Urinary bladder (tissue), 3 donors: ENCODE measurements at regions not wholly inside any gene's neighbourhood (a gene's known extent, or its start where the extent isn't known, plus 50 kb on each side); places are given as distances from the start of the nearest gene placed in this dataset.

Source experiments
- DNase-seq: peaks from one replicate; pipeline ENCODE4 v3.0.0-alpha.2; 2015; ENCODE audit errors: extremely low spot score
- H3K27ac ChIP-seq: one replicate; pipeline ENCODE4 v1.5.1; 2013; ENCODE audit warnings: low read depth, mild to moderate bottlenecking, moderate library complexity
- H3K36me3 ChIP-seq: one replicate; pipeline ENCODE4 v1.6.1; 2013; ENCODE audit warnings: mild to moderate bottlenecking, moderate library complexity; ENCODE audit not compliant: insufficient read depth
- H3K4me1 ChIP-seq: one replicate; pipeline ENCODE4 v1.6.1; 2013; ENCODE audit warnings: mild to moderate bottlenecking, moderate library complexity; ENCODE audit not compliant: insufficient read depth
- H3K4me3 ChIP-seq: one replicate; pipeline ENCODE4 v1.5.1; 2013; ENCODE audit warnings: low read depth, low read length
- WGBS: extraction: QIAGEN DNeasy Blood & Tissue Kit; methylation state at CpG from one replicate; pipeline ENCODE4 v1.1.7; 2013; 5-methylcytosine and 5-hydroxymethylcytosine counted together
- donor health status: healthy with polysubstance abuse.
- donor health status: healthy.

DNA sequence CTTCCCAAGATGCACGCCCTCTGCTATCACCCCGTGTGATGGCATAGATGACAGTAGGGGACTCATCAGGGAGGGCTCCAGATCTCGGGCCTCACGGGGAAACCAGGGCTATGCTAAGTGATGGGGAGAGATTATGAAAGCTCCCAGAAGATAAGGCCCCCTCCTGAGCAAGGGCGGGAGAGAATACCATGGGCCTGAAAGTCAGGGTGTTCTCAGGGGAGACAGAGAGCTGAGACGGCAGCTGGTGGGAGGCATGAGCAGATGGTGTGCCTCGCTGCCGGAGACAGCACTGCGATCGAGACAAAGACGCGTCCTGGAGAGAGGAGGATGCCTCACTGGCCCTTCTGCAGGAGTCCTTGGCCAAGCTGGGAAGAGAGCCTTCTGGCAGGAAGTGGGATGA, 106.5 kb upstream of the ADPGK start:
- H3K4me1 ChIP-seq: no peaks in the 10 kb centered on the region
- DNase-seq: no peak
- WGBS: 60% methylated on average over 12 of the region's 12 CpGs
- no peak overlapping the region for H3K4me3 ChIP-seq
- H3K27ac ChIP-seq: no peak overlapping the region
- H3K36me3 ChIP-seq: no peaks in the 10 kb centered on the region

DNA sequence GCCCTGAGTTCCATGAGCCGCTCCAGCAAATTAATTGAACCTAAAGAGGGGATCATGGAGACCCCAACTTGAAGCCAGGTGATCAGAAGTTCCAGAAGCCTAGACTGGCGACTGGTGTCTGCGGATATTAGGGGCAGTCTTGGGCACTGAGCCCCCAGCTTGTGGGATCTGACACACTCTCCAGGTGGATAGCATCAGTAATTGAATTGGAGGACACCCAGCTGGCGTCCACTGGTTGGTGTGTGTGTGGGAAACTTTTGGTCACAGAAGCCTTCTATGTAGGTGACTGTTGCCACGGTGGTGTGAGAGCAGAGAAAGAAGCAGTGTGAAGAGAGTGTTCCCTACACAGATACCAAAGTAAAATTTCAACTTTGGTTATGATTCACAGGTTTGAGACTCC, 106.0 kb upstream of the ADPGK start:
- WGBS: 83% methylated on average over 5 of the region's 5 CpGs
- H3K4me3 ChIP-seq: no peak overlapping the region

DNA sequence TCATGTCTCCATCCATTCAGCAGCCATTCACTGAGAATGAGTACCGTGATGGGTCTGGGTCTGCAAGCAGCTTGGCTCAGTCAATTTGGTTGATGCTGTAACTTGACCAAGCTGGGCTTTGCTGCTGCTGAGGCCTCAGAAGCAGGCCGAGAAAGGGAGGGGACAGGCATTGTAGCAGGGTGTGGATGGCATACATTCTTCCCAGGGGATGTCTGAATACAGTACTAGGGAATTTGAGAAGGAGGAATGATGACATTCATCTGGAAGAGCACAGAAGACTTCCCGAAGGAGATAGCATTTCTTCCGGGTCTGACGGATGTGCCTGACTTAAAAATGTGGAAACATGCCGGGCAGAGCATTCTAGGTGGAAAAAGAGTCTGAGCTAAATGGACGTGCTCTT, 105.3 kb upstream of the ADPGK start:
- no peak for DNase-seq
- no peak overlapping the region for H3K27ac ChIP-seq
- no peaks in the 10 kb centered on the region for H3K36me3 ChIP-seq
- no peaks in the 10 kb centered on the region for H3K4me1 ChIP-seq
- no peak overlapping the region for H3K4me3 ChIP-seq
- 85% methylated on average over 7 of the region's 7 CpGs for WGBS

More for the DNA sequence above, 106.0 kb upstream of the ADPGK start:
- Histone ChIP-seq H3K27ac (no peak overlapping the region), H3K4me1 (no peaks in the 10 kb centered on the region), H3K36me3 (no peaks in the 10 kb centered on the region)
- DNase-seq: no peak

DNA sequence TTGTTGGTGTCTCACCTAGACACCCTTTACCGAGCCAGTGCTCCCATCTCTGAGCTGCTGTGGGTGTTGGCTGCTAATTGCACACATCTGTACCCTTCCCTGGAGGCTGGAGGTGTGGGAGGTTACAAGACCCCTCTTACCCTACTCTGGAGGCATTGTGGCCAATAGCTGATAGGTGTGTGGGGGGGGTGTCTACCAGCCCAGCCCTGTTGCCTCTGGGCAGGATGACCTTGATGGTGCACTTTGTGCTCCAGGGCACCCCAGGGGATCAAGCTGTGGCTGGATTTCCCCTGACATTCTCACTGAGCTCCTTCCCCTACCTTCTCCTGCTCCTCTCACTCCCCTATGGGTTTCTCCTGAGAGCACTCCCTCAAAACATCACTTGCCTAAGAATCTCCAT, 104.7 kb upstream of the ADPGK start:
- 83% methylated on average over 1 of the region's 1 CpG for WGBS
- no peak for DNase-seq
- H3K4me3 ChIP-seq: no peak overlapping the region
- no peaks in the 10 kb centered on the region for H3K4me1 ChIP-seq
- H3K27ac ChIP-seq: no peak overlapping the region
- H3K36me3 ChIP-seq: no peaks in the 10 kb centered on the region

DNA sequence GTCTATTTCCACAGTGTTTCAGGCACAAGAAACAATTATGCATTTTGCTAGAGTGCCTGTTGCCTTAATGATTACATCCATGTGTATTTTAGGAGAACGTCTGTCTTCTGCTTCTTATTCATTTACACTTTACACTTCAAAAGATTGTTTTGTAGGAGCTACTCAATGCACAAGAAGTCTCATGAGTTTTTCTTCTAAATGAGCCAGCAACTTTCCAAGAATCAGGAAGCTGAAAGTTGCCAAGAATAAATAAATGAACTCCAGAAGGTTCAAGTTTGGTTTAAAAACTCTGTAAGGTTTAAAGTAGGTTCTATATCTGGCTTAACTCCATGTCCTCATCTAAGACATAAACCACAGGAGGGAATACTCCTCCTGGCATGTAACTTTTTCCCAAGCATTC, 103.8 kb upstream of the ADPGK start:
- H3K36me3 ChIP-seq: no peaks in the 10 kb centered on the region
- no peak overlapping the region for H3K4me3 ChIP-seq
- no peak for DNase-seq
- no peak overlapping the region for H3K27ac ChIP-seq
- H3K4me1 ChIP-seq: no peaks in the 10 kb centered on the region
- WGBS: 47% methylated on average over 1 of the region's 1 CpG

DNA sequence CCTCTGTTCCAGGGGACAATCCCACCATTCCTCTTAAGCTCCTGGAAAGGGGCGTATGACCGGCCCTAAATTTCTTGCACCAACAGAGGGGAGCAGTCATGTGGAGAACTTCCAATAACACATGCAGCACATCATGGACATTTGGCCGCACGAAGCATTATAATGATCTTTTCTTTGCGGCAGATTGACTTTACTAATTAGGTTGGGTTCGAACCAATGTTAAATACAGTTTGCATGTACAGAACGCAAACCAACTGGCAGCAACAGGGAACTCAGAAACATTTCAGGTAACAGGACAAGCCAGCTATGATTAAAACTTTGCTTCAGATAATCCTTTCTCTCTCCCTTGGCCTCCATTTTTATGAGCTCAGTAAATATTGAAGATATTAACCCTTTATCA, 100.8 kb upstream of the ADPGK start:
- 94% methylated on average over 7 of the region's 7 CpGs for WGBS
- Histone ChIP-seq H3K27ac (no peak overlapping the region), H3K4me3 (no peak overlapping the region), H3K36me3 (no peaks in the 10 kb centered on the region), H3K4me1 (no peaks in the 10 kb centered on the region)
- DNase-seq: no peak

DNA sequence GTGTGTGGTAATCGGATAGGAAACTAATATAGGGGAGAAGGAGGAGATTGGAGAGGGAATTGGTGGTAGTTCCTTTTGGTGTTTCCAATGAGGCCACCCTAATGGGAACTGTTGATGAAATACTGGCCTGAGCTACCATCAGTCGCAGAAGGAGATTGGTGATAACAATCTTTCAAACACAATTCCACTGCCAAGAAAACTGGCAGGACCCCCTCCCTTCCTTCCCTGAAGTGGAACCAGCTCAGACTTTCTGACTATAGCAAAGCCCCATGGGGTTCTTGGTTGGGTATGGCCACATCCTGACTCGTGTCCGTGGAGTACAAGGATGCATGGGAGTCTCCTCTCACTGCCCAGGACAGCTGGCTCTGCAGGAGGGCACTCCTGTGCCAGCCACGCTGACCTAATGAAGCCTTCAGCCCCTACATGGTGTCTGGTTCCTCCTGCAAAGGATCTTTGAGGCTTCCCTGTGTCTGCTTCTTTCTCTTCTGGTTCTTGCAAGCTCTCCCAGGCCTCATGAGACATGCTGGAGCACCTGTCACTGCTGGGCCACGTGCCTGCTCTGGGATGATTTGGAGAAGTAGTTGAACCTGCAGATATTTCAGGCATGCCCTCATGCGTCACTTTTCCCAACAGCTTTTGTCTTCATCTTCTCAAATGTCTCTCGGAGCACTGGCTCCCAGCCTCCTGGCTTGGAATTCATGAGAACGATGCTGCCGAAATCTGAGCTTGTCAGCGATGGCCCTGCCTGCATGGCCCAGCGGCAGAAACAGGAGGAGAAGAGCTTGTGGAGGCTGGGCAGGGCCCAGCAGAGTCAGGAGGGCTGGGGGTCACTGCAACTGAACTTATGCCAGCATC, 90.0 kb upstream of the ADPGK start:
- no peaks in the 10 kb centered on the region for H3K36me3 ChIP-seq
- no peaks in the 10 kb centered on the region for H3K4me1 ChIP-seq
- H3K4me3 ChIP-seq: no peak overlapping the region
- H3K27ac ChIP-seq: no peak overlapping the region
- 59% methylated on average over 12 of the region's 12 CpGs for WGBS
- no peak for DNase-seq

DNA sequence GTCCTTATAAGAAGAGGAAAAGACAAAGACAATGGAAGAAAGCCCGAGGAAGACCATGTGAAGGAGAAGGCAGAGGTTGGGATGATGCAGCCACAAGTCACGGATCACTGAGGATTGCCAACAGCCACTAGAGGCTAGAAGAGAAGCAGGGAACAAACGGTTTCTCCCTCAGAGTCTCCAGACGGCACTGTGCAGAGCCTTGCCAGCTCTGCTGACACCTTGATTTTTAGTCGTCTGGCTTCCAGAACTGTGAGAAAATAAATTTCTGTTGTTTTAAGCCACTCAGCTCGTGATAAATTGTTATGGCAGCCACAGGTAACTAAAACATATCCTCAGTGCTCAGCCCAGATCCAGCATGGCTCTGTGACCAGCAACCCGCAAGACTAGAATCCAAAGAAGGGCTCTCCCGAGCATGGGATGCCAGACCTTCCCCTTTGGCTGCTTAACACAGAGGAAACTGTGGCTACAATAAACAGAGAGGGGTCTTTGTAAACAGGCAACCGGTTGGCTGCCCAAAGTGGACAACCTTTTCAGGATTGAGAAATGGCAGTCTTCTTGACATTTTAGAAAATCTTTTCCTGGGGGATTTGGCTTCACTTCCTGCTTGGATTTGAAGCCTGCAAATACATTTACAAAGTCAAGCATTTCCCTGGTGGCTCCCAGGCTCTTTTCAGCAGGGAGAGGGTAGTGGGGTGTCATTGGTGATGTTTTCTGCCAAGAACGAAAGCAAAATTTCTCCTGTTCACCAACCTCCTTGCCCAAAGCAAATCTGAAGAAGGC, 88.7 kb upstream of the ADPGK start:
- no peak overlapping the region for H3K27ac ChIP-seq
- DNase-seq: no peak
- no peaks in the 10 kb centered on the region for H3K36me3 ChIP-seq
- no peak overlapping the region for H3K4me3 ChIP-seq
- WGBS: 61% methylated on average over 10 of the region's 10 CpGs
- no peaks in the 10 kb centered on the region for H3K4me1 ChIP-seq

DNA sequence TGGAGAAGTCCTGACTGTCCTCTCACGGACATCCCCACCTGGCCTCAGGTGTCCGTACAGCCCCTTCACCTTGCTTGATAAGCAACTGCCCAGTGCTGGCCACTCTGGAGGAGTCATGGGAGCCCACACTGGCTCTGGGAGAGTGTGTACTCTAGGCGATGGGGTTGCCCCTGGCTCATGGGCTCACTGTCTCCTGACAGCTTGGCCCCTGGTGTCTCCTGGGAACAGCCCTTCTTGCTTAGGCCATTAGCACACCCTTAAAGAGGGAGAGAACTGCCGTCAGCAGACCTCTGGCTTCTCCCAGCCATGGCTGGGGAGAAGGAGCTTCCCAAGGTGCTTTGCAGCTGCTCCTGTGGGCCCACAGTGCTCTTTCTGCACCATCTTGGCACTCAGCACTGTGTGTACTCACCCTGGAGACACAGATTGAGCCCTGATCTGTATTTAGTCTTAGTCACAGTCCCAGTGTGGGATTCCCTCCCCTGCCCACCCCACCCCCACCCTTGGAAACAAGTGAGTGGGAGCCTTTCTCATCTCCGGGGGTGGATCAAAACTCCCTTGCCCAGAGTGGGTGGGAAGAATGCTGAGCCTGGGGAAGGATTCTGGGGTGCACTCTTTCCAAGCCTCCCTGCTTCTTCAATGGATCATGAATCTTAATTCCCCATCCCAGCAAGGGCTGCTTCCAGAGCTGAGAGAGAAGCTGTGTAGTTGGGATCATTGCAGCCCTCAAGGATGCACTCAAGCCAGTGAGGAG, 83.5 kb upstream of the ADPGK start:
- no peak for DNase-seq

DNA sequence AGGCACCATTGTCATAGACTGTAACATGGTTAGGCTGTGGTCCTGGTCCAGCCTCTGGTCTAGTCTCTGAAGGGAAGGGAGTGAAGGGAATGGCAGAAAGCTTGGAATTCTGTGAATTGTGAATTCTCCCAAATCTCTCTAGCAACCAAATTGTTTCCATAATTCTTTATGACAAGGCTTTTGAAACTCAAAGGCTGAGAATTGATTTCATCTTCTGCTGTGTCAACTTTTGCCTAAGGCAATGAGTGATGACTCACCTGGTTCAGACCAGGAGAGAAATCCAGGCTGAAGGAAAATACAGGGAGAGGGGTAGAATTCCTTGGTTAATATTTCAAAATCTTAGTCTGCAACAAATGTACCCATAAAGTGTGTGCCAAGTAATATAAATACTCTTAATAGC, 82.6 kb upstream of the ADPGK start:
- DNase-seq: no peak
- no peaks in the 10 kb centered on the region for H3K36me3 ChIP-seq
- no peak overlapping the region for H3K27ac ChIP-seq
- H3K4me3 ChIP-seq: no peak overlapping the region
- H3K4me1 ChIP-seq: no peaks in the 10 kb centered on the region

More for the DNA sequence above, 83.5 kb upstream of the ADPGK start:
- Histone ChIP-seq H3K4me3 (no peak overlapping the region), H3K36me3 (no peaks in the 10 kb centered on the region), H3K4me1 (no peaks in the 10 kb centered on the region), H3K27ac (no peak overlapping the region)
- WGBS: 86% methylated on average over 5 of the region's 5 CpGs

DNA sequence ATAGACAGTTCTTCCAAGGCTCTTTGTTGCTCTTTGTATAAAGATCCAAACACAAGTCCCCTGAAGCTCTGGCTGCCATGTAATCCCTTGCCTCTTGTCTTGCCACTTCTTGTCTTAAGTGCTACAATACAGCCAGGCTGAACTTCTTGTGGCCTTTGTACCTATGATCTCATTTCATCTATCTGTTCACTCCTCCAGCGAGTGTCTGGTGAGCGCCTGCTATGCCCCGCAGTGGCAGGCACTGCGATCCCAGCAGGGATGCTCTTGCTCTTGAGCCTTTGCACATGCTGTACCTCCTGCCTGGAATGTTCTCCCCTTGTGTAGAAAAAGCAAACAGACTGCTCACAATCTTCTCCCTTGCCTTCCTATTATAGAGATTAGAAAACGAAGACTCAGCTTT, 81.9 kb upstream of the ADPGK start:
- Histone ChIP-seq H3K27ac (no peak overlapping the region), H3K4me3 (no peak overlapping the region), H3K36me3 (no peaks in the 10 kb centered on the region), H3K4me1 (no peaks in the 10 kb centered on the region)
- no peak for DNase-seq
- WGBS: 85% methylated on average over 5 of the region's 5 CpGs

DNA sequence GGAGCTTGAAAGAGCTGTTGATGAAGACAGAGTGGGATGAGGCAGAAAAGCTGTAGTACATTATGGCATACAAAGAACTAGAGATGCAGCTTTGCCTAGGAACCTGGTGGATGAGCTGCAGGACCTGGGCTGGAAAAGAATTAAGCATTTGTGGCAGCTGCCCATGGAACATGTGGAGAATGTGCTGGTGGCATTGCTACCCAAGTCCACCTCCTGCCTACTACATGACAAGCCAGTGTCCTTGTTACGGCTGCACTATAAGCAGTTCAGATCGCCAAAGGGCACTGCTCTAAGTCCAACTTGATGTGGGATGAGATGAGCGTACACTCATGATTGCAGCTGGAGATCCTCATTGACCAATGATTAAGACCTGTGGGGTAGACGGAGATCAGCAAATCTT, 81.1 kb upstream of the ADPGK start:
- no peak for DNase-seq
- Histone ChIP-seq H3K27ac (no peak overlapping the region), H3K36me3 (no peaks in the 10 kb centered on the region), H3K4me1 (no peaks in the 10 kb centered on the region), H3K4me3 (no peak overlapping the region)
- WGBS: 88% methylated on average over 4 of the region's 4 CpGs

DNA sequence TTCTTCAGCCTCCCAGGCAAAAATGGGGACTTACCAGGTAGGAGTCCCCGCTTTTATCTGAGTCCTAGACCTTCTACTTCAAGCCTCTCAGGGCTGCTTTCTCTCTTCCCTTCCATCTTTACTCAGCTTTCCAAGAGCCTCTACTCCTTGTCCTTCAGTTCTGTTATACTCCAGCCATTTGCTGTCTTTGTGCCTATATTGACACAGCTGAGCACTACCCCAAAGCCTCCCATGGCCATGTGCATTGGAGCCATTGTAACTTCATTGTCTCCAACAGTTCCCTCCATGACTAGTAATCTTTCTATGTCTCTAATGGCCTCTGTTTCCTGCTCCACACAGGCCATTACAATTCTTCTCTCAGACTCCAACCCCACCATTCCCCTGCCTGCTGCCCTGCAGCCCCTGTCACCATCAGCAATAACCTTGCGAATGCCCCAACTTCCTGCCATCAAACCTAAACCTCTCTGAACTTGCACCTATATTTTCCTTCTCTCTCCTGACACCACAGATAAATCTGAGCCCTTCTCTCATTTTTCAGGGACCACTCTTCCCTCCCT, 77.9 kb upstream of the ADPGK start:
- H3K4me1 ChIP-seq: no peaks in the 10 kb centered on the region
- H3K36me3 ChIP-seq: no peaks in the 10 kb centered on the region
- WGBS: 95% methylated on average over 2 of the region's 2 CpGs
- DNase-seq: no peak
- H3K4me3 ChIP-seq: no peak overlapping the region
- H3K27ac ChIP-seq: no peak overlapping the region
